GM23338 (cell line): ENCODE measurements at regions not wholly inside any gene's neighbourhood (a gene's known extent, or its start where the extent isn't known, plus 50 kb on each side); places are given as distances from the start of the nearest gene placed in this dataset.
A peak's percentile ranks its signal among the peaks of the same experiment; 100 is the strongest.

Source experiments
- ATAC-seq: fragments of 200-7000 bp; cut with Tn5 transposase; 3 replicates; pipeline ENCODE4 v1.9.1; 2020
- DNase-seq: peaks from one replicate; pipeline ENCODE4 v3.0.0-alpha.2; 2015; ENCODE audit warnings: low spot score
- H2AFZ ChIP-seq: fragments of 200-600 bp; sonication (generic); 2 replicates; pipeline ENCODE4 v1.8.0; 2016; ENCODE audit warnings: antibody characterized with exemption, mild to moderate bottlenecking, moderate library complexity
- H3F3A ChIP-seq: fragments of 200-600 bp; sonication (generic); replicated peaks from 2 replicates; pipeline ENCODE4 v1.8.0; 2017; ENCODE audit warnings: antibody characterized with exemption, mixed run types, low read depth
- H3K27ac ChIP-seq: fragments of 200-600 bp; sonication (generic); 2 replicates; pipeline ENCODE4 v1.6.1; 2016; ENCODE audit warnings: low read depth
- H3K27me3 ChIP-seq: fragments of 200-600 bp; sonication (generic); 2 replicates; pipeline ENCODE4 v1.8.0; 2016; ENCODE audit warnings: mild to moderate bottlenecking, mixed run types, moderate library complexity; ENCODE audit not compliant: insufficient read depth
- H3K36me3 ChIP-seq: fragments of 200-600 bp; sonication (generic); 2 replicates; pipeline ENCODE4 v1.8.0; 2016; ENCODE audit warnings: mild to moderate bottlenecking; ENCODE audit not compliant: insufficient read depth
- H3K4me1 ChIP-seq: fragments of 200-600 bp; sonication (generic); 2 replicates; pipeline ENCODE4 v1.8.0; 2016; ENCODE audit warnings: mild to moderate bottlenecking, moderate library complexity; ENCODE audit not compliant: insufficient read depth
- H3K4me2 ChIP-seq: fragments of 200-600 bp; sonication (generic); 2 replicates; pipeline ENCODE4 v1.7.1; 2017; ENCODE audit warnings: mixed run types
- H3K4me3 ChIP-seq: fragments of 200-600 bp; sonication (generic); 2 replicates; pipeline ENCODE4 v1.6.1; 2016; ENCODE audit warnings: mixed run types
- H3K79me2 ChIP-seq: fragments of 200-600 bp; sonication (generic); replicated peaks from 2 replicates; pipeline ENCODE4 v1.8.0; 2017; ENCODE audit warnings: mild to moderate bottlenecking; ENCODE audit not compliant: insufficient read depth
- H3K9me2 ChIP-seq: fragments of 200-600 bp; sonication (generic); 2 replicates; pipeline ENCODE4 v1.8.0; 2017; ENCODE audit not compliant: insufficient read depth
- H4K20me1 ChIP-seq: fragments of 200-600 bp; sonication (generic); replicated peaks from 2 replicates; pipeline ENCODE4 v1.8.0; 2017; ENCODE audit warnings: mild to moderate bottlenecking; ENCODE audit not compliant: insufficient read depth
- H3K27ac Mint-ChIP-seq: 2 replicates; pipeline ENCODE4 v1.8.0; 2020; ENCODE audit warnings: inconsistent platforms, mild to moderate bottlenecking, moderate library complexity, mixed read lengths
- H3K27me3 Mint-ChIP-seq: 3 replicates; pipeline ENCODE4 v1.8.0; 2022; ENCODE audit warnings: low read depth, mild to moderate bottlenecking, moderate library complexity, mixed read lengths, inconsistent platforms; ENCODE audit not compliant: insufficient read depth, poor library complexity
- H3K36me3 Mint-ChIP-seq: 3 replicates; pipeline ENCODE4 v1.8.0; 2021; ENCODE audit warnings: low read depth, mild to moderate bottlenecking, inconsistent platforms, moderate library complexity, mixed read lengths
- H3K4me1 Mint-ChIP-seq: 3 replicates; pipeline ENCODE4 v1.8.0; 2020; ENCODE audit warnings: mild to moderate bottlenecking, inconsistent platforms, mixed read lengths
- H3K4me3 Mint-ChIP-seq: 3 replicates; pipeline ENCODE4 v1.8.0; 2021; ENCODE audit warnings: moderate library complexity, mild to moderate bottlenecking, inconsistent platforms, mixed read lengths
- H3K9me3 Mint-ChIP-seq: 3 replicates; pipeline ENCODE4 v1.8.0; 2020; ENCODE audit warnings: moderate library complexity, mild to moderate bottlenecking, inconsistent platforms, mixed read lengths
- REST ChIP-seq: IDR thresholded peaks from one replicate; pipeline ENCODE4 v1.6.1; 2018; ENCODE audit warnings: antibody characterized with exemption; ENCODE audit not compliant: unreplicated experiment
- ZNF462 ChIP-seq: fragments of 250-450 bp; sonication (Bioruptor Pico); IDR thresholded peaks from 2 replicates; pipeline ENCODE4 v1.5.0; 2020; ENCODE audit warnings: mild to moderate bottlenecking, moderate library complexity

- peak overlapping the region; percentile 56; the same call in 1 of the 2 replicates for H2AFZ ChIP-seq
- peaks cover 16% of the 10 kb centered on the region; the same call in 1 of the 2 replicates for H3K4me1 ChIP-seq
- no peak for DNase-seq
- no peaks in the 10 kb centered on the region for H4K20me1 ChIP-seq
- Mint-ChIP-seq H3K27me3 (peaks cover 1% of the 10 kb centered on the region), H3K9me3 (peaks cover 19% of the 10 kb centered on the region), H3K36me3 (peaks cover 33% of the 10 kb centered on the region; the same call in 2 of the 3 replicates), H3K4me1 (peaks cover 27% of the 10 kb centered on the region), H3K4me3 (no peak overlapping the region), H3K27ac (no peak overlapping the region)
- no peaks in the 10 kb centered on the region for H3K9me2 ChIP-seq
- H3K27me3 ChIP-seq: no peaks in the 10 kb centered on the region
- TF ChIP-seq REST (no peak), ZNF462 (CRISPR knock-in tag) (no peak)
- H3K27ac ChIP-seq: no peak overlapping the region
- no peaks in the 10 kb centered on the region for H3K79me2 ChIP-seq
- no peaks in the 10 kb centered on the region for H3K36me3 ChIP-seq
- no peak for ATAC-seq
- no peaks in the 10 kb centered on the region for H3F3A ChIP-seq
- no peak overlapping the region for H3K4me2 ChIP-seq
- H3K4me3 ChIP-seq: no peak overlapping the region
Observed at GRCh38 chr3:23019596-23020300, 183.4 kb upstream of the UBE2E2 start.
